AG09309 (cell line): ENCODE measurements at regions not wholly inside any gene's neighbourhood (a gene's known extent, or its start where the extent isn't known, plus 50 kb on each side); places are given as distances from the start of the nearest gene placed in this dataset.

ENCODE experiments used
- DNase-seq: peaks from one replicate; pipeline ENCODE4 v3.0.0-alpha.2; 2010; ENCODE audit warnings: low read depth
- H3K4me3 ChIP-seq: 2 replicates; pipeline ENCODE4 v1.5.1; 2011; ENCODE audit warnings: mild to moderate bottlenecking, low read depth, low read length, moderate library complexity; ENCODE audit not compliant: control insufficient read depth
- CTCF ChIP-seq: IDR thresholded peaks from 2 replicates; pipeline ENCODE4 v1.5.1; 2011; ENCODE audit warnings: mild to moderate bottlenecking, low read depth, low read length, inconsistent platforms; ENCODE audit not compliant: insufficient read depth, control insufficient read depth; ENCODE audit errors: missing control alignments

- no peak for DNase-seq
- TF ChIP-seq CTCF = no peak
- no peak overlapping the region for H3K4me3 ChIP-seq
Measured at GRCh38 chr10:69684020-69684980, 54.3 kb downstream of the FAM241B start.

GRCh38 chr10:69684981-69685353, 54.9 kb downstream of the FAM241B start:
- no peak overlapping the region for H3K4me3 ChIP-seq
- DNase-seq = no peak
- TF ChIP-seq CTCF = no peak

GRCh38 chr10:69685426-69685801, 55.4 kb downstream of the FAM241B start:
- no peak overlapping the region for H3K4me3 ChIP-seq
- TF ChIP-seq CTCF = no peak
- no peak for DNase-seq

GRCh38 chr10:69685802-69686585, 55.9 kb downstream of the FAM241B start:
- no peak overlapping the region for H3K4me3 ChIP-seq
- DNase-seq = no peak
- no peak for TF ChIP-seq CTCF

GRCh38 chr10:69686866-69687265, 56.8 kb downstream of the FAM241B start:
- no peak for DNase-seq
- no peak overlapping the region for H3K4me3 ChIP-seq
- no peak for TF ChIP-seq CTCF

GRCh38 chr10:69687426-69687825, 57.4 kb downstream of the FAM241B start:
- DNase-seq = no peak
- no peak overlapping the region for H3K4me3 ChIP-seq
- no peak for TF ChIP-seq CTCF
